ENCODE measurements at regions not wholly inside any gene's neighbourhood (a gene's known extent, or its start where the extent isn't known, plus 50 kb on each side); places are given as distances from the start of the nearest gene placed in this dataset.
"Not testable (repeated sequence)": the region's sequence is repeated elsewhere in the genome, so short reads cannot be mapped to it uniquely, and the experiment has no call there.

DNA sequence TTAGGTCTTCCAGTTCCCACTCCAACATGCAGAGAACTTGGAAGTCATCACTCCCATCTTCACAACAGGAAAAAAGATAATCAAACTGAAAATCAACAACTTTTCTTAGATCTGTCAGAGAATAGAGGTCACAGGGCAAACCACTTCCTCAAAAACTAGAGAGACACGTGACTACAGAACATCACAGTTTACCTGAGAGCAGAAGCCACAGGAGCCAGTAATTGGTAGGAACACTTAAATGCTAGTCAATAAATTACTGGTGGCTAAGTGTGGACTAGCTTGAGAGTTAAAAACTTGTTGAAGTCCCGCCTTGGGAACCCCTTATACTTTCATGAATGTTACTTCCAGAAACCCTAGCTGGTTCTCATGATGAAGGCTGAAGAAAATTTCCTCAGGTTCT is 81.1 kb downstream of the THSD1 start:
- TF ChIP-seq EZH2 (IDR thresholded peaks at IDR 0.05; ENCODE audit: low read length): not testable (repeated sequence)
- TF ChIP-seq, protein P1, sequence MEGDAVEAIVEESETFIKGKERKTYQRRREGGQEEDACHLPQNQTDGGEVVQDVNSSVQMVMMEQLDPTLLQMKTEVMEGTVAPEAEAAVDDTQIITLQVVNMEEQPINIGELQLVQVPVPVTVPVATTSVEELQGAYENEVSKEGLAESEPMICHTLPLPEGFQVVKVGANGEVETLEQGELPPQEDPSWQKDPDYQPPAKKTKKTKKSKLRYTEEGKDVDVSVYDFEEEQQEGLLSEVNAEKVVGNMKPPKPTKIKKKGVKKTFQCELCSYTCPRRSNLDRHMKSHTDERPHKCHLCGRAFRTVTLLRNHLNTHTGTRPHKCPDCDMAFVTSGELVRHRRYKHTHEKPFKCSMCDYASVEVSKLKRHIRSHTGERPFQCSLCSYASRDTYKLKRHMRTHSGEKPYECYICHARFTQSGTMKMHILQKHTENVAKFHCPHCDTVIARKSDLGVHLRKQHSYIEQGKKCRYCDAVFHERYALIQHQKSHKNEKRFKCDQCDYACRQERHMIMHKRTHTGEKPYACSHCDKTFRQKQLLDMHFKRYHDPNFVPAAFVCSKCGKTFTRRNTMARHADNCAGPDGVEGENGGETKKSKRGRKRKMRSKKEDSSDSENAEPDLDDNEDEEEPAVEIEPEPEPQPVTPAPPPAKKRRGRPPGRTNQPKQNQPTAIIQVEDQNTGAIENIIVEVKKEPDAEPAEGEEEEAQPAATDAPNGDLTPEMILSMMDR (optimal IDR thresholded peaks at IDR 0.05 in 1 of 3, IDR thresholded peaks at IDR 0.05 in 1 of 3, conservative IDR thresholded peaks at IDR 0.05 in 1 of 3; ENCODE audit: extremely low read depth in 1 of 3, insufficient read depth in 2 of 3, low read length in 3 of 3): not testable (repeated sequence)

Measured in keratinocyte (primary cell).